HL-60/S4 treated with phorbol 12-myristate 13-acetate at 8.2 ng/mL for 4 days and 3 days (cell line): ENCODE measurements at regions not wholly inside any gene's neighbourhood (a gene's known extent, or its start where the extent isn't known, plus 50 kb on each side); places are given as distances from the start of the nearest gene placed in this dataset.

ENCODE experiments used
- in situ Hi-C: fragments of 300-500 bp; cut with MboI; formaldehyde crosslinking; loops from 2 replicates; pipeline ENCODE4 v1.15.0; 2022; ENCODE audit warnings: low sequenced_read_pairs

DNA sequence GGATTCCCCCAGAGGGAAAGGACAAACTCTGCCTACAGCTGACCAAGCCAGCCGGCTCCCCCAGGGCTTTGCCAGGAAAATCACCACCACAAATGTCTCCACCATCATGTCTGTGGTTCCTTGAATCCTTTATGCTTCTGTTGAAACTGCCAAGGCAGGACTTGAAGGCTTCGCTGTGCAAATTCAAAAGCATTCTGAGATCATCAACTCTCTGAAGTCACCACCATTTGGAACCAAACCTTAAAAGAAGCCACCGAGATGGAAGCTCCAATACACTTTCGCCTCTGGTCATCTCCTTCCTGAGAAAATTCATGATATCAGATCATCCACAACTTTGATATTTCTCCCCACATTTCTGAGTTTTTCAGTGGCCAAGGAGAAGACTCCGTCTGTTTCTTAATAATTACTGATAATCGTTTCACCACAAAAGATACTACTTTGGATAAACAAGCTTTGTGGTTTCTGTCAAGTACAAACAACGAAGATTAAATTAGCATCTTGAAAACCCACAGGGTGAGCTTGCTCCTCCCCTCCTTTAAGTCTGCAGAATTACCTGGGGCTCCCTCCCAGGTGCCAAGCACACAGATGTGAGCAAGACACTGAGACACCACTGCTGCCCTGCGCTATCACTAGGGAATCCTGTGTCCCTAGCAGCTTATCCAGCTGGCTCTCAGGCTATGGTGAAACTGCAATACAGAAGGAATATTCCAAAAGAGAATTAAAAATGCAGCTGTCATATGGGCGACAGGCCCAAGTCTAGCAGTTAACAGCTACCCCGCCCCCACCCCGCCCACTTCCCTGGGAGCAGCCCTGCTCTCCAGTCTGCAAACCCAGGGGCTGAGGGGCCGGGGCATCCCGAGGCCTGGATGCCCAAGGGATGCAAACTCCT is 125.0 kb upstream of the TBL1X start:
- in situ Hi-C loops = loop anchor here (25.0 kb wide), 1 partner anchor 122 kb away; the partner anchor contains the start of gene TBL1X

DNA sequence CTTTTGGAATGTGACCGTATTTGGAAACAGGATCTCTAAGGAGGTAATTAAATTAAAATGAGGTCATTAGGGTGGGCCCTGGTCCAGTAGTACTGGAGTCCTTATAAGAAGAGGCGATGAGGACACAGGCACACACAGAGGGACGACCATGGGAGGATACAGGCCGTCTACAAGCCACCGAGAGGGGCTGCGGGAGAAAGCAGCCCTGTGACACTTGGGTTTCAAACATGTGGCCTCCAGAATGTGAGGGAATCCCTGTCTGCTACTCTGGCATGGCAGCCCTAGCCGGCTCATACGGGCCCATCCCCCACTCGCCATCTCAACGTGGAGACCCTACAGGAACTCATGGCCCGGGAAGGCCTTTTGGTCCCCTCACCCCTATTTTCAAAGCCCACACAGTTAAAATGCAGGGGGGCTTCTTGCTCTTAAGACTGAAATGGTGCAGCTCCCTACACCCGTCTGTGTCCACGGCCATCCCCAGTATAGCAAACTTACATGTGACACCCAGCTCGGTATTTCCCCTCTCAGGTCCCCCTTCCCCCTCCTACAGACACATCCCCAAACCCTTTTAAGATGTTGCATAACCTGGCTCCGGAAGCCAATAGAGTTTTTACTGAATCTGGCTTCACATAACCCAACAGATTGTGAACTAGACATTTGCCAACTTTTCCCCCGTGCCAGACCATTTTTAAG is 124.1 kb upstream of the TBL1X start:
- in situ Hi-C loops = loop anchor here (25.0 kb wide), 1 partner anchor 122 kb away; the partner anchor contains the start of gene TBL1X

DNA sequence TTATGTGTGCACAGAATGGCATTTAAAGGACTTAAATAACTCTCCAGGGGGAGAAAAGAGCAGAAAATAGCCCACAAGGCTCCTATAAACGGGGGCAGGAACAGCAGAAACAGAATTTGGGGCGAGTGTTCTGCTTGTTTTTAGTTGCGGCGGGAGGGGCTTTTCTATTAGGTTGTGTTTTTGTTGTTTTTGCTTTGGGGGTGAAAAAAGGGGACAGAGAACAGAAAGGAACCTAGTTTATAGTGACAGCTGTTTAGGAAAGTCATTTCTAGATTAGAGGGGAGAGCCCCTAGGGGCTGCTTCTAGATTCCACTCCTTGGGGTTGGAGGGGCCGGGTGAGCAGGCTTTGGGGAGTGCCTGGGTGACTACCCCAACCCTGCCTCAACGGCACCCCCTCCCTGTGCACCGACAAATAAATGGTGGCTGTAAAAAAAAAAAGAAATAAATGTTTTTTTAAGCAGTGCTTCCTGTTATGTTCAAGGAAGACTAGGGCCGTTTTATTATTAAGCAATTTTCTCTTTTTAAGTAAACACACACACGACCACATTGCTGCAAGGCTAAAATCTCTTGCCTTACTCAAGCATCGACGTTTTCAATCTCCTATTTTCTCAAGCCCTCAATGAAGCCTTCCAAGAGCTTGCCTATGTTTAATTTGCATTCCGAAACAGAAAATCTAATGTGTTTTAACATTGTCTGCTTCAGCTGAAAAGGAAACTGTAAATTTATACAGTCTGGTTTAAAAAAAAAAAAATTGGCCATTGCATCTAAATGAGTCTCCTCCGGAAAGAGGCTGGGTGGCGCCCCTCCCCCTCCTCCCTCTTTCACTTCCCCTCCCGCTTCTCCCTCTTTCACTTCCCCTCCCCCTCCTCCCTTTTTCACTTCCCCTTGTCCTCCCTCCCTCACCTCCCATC is 123.3 kb upstream of the TBL1X start:
- in situ Hi-C loops = loop anchor here (25.0 kb wide), 1 partner anchor 121 kb away; the partner anchor contains the start of gene TBL1X

DNA sequence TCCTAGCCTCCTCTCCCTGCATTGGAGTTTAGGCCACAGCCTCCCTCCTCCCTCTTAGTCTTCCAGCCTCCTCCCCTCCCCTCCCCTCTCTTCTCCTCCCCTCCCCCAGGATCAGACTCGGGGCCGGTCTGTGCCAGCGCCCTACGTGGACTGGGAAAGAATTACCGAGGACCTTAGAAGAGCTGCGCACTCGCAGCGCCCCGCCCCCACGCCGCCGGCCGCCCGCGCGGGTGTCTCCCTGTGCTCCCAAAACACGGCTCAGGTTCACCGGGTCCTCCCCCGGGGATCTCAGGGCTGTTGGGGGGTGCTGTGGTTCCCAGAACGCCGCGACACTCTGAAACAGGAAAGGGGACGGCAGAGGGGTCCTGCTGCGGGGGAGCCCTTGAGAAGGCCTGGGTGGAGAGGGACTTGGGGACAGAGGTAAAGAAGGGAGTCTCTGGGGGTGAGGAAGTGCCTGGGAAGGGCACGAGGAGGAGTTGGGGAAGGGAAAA is 122.3 kb upstream of the TBL1X start:
- in situ Hi-C loops = loop anchor here (25.0 kb wide), 1 partner anchor 120 kb away; the partner anchor contains the start of gene TBL1X

DNA sequence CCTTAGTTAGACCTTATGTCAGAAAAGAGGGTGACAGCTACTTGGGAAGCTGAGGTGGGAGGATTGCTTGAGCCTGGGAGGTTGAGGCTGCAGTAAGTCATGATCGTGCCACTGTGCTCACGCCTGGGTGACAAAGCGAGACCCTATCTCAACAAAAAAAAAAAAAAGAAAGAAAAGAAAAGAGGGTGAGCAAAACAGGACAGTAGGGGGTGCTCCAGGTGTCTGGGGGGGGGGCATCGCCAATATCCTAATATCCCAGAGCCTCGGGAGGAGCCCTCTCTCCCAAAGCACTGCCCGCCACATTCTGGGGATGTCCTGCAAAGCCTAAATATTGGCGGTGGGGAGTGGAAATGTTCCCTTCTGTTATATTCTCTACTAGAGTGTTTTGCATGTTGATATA is 120.9 kb upstream of the TBL1X start:
- in situ Hi-C loops = loop anchor here (25.0 kb wide), 1 partner anchor 118 kb away; the partner anchor contains the start of gene TBL1X

DNA sequence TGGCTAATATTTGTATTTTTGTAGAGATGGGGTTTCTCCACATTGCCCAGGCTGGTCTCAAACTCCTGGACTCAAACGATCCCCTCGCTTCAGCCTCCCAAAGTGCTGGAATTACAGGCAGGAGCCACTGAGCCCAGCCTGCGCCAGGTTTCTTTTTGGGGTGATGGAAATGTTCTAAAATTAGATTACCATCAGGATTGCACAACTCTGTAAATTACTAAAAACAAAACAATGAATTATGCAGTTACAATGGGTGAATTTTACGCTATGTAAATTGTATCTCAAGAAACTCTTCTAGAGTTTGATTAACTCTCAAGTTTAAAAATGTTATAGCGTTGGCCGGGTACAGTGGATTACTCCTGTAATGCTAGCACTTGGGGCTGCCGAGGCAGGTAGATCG is 118.9 kb upstream of the TBL1X start:
- in situ Hi-C loops = loop anchor here (25.0 kb wide), 1 partner anchor 116 kb away; the partner anchor contains the start of gene TBL1X

DNA sequence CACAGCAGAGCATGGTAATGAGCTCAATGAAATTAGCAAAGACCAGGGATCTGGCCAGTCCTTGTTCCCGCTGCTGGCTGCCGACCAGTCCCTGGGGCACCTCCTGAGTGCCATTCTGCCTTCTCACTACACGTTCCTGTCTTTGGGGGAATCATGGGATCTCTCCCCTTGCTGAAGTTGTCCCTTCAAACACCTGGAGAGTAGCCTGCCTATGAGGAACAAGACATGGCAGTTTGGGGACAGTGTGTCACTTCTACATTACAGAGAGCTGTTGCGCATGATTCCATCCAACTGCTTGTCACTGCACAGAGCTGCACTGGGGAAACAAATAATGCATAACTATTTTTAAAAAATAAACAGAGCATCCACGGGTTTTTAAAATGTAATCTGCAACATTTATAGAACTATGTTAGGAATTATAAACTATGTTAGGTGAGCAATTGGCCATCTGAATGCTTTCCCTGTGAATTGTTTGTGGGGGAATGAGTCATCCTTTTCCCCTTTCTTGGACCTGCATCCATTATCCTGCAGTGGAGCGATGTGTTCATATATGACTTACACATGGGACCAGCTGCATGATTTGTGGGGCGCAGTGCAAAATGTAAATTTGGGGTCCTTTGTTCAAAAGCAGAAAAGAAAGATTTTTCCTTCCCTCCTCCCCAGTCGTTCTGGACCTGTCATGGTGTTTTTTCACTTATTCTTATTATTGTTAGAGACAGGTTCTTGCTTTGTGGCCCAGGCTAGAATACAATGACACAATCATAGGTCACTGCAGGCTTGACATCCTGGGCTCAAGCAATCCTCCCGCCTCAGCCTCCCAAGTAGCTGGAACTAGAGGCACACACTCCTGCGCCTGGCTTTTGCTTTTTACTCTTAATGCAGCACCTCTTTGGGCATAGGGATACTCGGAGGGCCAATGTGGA is 115.0 kb upstream of the TBL1X start:
- in situ Hi-C loops = loop anchor here (25.0 kb wide), 1 partner anchor 112 kb away; the partner anchor contains the start of gene TBL1X

DNA sequence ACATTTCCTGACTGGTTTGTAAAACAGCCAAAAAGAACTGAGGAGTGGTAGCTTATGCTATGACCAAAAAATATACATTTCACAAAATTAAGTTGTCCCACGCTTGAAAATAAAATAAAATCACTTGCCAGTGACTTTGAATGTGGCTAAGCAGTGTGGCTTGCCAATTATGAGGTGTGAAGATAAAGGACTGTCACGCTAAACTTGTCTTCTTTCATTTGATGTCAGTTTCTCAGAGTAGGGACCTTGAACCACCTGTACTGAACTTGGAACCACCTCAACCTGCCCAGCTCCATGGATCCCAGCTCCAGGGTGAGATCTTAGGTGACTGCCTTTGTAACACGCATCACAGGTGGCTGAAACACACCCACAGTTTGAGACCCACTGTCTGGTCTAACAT is 113.7 kb upstream of the TBL1X start:
- in situ Hi-C loops = no loop called here

DNA sequence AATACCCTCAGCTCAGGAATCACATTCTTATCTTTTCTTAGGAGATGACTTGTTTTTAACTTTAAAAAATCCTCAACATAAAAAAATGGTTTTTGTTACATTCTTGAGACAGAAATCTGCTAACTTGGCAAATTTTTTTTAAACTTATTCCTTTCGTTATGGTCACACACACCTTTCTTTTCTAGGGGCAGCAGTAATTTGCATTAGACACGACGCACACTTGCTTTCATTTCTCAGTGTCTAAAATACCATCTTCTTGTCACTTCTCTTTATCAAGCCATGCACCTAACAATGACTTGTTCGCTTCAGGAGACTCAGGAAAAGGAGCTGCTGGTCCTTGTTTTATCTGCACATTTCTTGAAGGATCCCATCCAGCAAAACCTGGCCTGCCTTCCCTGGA is 112.6 kb upstream of the TBL1X start:
- in situ Hi-C loops = no loop called here

DNA sequence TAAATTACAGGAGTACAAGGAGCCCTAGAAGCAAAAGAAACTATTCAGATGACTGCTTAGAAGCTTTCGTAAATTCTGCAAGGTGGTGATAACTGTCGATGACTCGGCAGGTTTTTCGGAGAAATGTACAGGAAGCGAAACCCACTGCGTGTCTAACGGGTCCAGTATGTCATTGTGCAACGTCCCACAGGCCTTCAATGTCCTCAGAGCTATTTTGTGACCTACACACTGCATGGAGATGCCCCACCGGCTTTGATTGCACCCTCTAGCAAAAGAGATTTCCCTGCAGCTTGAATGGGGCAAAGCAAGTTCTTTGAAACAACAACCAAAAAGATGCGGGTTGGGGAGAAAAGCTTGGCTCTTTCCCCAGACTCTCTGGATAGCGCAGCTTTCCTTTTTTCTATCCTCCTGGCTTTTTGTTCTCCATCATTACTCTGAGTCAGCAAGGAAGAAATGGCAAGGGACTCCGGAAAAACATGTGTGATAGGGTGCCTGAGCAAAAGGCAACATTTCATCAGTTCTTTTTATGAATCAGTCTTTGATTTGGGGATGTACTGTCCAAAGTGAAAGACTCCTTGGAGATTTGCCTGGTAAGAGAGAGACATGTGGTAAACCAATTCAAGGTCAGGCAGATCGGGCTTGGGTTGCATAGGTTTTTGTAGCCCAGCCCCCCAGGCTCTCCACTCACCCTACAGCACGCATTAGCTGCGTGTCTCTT is 112.0 kb upstream of the TBL1X start:
- in situ Hi-C loops = no loop called here

DNA sequence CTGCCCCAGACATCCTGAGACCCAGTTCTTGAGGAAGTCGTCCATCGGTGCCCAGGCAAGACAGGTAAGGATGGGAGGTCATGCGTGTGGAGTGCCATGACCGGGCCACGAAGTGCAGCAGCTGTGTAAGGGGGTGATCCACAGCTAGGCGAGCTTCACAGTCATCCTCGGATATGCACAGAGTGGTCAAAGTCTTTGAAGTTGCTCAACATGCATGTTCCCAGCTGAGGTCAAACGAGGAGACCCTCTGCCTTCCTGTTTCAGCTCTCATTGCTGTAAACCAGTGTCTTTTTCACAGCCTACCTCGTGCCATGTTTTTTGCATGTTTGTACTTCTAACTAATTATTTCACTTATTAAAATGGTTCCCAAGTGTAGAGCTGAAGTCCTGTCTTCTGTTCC is 109.9 kb upstream of the TBL1X start:
- in situ Hi-C loops = no loop called here

DNA sequence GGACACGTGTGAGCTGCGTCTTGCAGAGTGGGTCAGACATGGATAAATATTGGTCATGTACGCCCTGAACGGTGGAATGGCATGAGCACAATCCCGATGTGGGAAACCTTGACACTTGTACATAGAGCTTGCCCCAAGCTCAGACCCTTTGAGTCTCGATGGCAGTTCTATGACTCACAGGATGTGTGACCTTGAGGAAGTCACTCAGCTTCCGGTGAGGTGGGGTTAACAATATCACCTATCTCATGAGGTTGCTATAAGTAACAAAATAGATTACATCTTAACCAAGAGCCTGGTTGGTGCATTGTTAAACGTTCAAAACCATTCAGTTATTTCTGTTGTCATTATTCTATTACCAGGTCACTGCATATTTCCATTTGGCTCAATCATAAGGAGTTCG is 109.1 kb upstream of the TBL1X start:
- in situ Hi-C loops = no loop called here

DNA sequence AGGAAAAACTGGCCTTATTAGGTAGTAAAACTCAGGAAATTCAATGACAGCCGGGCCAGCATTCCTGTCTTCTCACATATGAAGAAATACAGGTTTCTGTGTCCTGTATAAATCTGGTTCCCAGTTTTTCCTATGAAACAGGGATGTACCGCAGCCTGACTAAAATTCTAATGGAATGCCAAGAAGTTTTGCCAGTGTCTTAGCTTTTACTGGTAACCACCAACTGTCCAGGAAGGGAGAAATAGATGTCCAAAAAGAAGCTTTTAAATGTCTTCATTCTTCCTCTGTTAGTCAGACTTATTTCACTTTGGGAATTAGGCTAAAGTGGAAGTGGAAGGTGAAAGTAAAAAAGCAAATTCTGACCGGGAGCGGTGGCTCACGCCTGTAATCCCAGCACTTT is 108.0 kb upstream of the TBL1X start:
- in situ Hi-C loops = no loop called here

DNA sequence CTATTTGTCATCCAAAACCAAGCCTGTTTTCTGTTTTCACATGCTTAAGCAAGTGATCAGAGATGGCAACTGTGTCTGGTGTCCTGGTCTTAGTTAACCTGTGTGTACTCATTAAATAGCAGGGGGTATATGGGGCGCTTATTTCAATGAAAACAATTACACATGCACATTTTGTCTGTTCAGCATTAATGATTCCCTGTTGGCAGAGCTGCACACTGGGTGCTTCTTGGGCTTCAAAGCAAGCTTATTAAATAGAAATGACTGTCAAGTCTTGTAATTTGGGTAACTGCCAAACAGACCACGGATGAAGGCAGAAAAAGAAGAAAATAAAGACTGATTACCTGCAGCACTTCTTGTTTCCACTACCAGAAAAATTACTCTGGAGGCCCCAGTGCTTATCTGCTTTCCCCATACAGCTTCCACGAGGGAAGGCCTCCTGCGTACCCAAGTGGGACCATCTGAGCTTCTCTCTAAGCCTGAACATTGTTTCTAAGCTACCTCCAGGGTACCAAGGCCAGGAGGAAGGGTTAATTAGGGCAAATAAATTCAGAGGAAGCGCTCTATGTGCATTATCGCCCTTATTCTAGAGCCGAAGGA is 107.2 kb upstream of the TBL1X start:
- in situ Hi-C loops = no loop called here

DNA sequence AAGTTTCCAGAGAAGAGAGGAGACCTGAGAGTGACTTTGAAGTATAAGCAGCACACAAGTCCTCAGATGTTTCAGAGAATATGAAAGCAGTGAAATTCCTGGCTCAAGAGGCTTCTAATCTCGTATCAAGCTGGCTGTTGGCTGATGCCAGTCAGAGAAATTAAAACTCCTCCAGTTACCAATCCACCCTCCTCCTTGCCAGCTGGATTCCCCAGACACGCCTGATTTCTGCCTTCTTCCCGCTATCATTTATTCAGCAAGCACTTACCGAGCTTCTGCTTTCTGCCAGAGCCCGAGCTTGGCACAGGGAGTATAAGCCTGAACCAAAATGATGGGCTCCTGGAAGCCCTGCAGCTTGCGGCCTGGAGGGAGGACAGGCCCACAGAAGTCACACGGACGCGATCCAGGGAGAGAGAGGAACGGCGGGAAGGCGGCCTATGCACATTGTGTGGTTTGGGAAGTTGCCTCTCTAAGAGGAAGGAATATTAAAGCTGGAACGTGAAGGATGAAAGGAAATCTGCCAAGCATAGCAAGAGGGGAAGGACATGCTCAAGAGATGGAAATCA is 102.4 kb upstream of the TBL1X start:
- in situ Hi-C loops = no loop called here

DNA sequence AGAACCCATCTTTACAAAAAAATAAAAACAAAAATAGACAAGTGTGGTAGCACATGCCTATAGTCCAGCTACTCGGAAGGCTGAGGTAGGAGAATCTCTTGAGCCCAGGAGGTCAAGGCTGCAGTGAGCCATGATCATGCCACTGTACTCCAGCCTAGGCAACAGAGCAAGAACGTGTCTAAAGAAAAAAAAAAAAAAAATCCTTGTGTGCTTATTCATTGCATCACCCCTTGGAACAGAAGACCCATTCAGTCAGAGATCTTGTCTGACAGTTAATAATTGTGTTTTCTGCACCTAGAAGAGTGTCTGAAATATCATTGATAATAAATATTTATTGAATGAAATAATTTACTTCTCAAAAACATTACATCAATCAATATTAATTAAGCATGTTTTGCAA is 97.4 kb upstream of the TBL1X start:
- in situ Hi-C loops = no loop called here

DNA sequence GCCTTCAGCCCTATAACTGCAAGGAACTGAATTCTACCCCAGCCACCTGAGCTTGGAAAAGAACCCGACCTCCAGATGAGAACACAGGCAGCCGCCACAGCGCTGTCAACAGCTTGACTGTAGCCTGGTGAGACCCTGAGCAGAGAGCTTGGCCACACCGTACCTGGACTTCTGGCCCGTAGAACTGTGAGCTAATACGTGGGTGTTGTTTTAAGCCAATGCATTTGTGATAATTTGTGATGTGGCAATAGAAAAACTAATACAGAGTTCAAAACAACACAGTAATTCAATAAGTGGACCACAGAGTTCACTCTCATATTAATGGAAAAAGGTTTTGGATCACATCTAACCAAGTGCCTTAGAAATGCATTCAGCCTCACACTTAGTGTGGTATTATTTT is 96.6 kb upstream of the TBL1X start:
- in situ Hi-C loops = no loop called here

DNA sequence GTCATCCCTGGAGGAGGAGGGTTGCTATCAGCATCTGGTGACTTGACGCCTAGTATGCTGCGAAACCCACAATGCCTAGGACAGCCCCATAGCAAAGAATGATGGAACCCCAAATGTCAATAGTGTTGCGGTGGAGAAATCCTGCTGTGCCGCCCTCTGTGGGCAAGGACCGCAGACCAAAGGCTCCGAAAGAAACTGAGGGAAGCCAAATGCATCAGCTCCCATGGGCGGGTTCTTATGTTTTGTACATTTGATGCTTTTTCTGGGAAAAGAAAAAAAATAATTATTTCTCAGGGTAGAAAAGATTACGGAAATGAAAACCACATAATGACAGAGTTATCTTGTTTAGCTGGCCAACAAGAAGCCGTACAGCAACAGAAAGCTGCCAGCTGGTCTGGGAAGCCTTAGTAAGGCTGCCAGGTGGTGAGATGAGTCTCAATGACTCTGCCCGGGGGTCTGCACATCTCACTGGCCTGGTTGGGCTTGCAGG is 95.0 kb upstream of the TBL1X start:
- in situ Hi-C loops = no loop called here
